Fibroblast of the conjunctiva (primary cell): ENCODE measurements at regions not wholly inside any gene's neighbourhood (a gene's known extent, or its start where the extent isn't known, plus 50 kb on each side); places are given as distances from the start of the nearest gene placed in this dataset.

ENCODE experiments used
- DNase-seq: peaks from one replicate; pipeline ENCODE4 v3.0.0-alpha.2; 2010; ENCODE audit warnings: low read depth

DNA sequence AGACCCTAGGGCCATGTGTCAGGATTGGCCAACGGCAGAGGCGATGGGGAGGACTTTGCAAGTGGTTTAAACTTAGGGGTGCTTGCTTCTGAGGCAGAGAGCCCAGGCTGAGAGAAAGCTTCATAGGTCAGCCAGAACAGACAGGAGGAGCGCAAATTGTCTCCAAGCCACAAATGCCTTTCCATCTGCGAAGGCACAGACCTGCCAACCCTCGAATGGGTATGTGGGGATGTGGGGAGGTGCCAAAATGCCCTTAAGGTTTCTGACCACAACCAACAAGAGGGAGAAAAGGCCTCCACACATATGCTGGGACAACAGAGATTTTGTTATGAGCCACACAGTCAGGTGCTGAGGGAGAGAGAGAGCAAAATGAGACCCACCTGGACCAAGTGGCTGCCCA lies 283.6 kb downstream of the CYP26B1 start:
- no peak for DNase-seq

DNA sequence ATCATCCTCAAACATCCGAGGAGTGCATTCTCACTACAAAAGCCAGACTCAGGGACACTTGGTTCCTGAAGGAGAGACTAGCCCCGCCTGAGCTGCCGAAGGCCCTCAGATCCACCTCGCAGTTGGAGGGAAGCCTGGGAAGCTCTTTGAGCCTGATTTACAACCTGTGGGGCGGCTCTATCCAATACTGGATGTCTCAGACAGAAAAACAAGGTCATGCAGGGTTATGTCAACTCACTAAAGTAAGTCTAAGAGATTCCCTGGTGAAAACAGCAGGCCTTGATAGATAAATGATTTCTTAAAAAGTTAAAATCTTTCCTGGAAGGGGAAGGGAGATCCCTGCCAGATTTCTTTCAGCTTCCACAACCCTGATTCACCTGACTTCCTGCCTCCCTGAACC lies 284.3 kb downstream of the CYP26B1 start:
- no peak for DNase-seq

DNA sequence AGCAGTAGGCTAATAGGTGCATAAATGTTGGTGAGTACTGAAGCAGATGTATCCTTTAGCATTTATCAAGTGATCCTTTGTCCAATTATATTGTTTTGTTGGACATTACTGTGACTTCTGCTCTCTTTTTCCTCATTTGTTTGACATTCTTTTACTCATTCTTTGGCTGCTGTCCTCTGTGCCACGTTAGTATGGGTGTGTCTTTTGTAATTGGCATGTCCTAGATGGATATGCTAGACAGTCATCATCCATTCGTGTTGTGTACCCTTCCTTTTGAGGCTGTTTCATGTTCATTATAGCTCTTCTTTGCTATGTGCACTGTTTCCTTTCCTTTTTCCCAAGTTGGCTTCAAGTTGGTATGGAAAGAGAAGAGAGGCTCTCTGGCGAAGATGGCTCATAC lies 284.7 kb downstream of the CYP26B1 start:
- DNase-seq: no peak

DNA sequence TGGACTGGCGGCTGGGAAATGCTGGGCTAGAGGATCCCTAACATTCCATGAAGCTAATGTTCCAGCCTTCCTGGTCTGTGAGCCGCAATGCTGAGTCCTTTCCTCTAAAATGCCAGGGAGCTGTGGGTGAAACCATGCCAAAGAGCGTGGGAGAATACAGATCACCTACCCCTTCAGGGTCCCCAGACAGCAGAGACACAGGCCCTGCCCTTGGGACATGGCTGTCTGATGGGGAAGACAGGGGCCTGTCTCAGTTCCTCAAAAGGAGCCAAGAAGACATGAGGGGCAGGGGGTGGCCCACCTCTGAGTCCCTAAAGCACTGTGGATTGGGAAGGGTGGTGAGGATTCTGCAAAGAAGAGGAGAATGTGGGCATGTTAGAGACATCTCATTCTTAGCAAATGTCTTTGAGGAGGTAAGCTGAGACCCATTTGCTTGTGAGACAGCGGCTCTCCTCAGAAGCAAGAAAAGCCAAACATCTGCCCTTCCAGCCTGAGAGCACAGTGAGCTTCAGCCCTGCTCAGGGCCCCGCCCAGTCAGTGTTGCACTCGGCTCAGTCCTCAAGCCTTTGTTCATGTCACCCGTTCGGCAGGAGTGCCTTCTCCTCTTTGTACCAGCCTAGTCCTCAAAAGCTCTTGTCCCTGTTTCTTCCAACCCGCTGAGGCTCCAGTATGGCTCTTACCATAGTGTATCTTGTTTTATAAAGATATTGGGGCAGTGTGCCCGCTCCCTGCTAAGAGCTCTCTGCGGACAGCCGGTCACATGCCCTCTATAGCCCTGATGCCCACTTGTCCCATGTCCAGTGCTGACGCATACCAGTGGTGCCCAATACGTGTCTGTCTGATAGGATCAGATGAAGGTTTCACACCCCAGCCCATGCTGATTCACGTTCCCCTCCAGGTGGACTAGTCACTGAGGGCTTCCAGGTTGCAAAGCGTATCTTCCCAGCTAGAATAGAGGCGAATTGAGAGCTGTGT lies 286.2 kb downstream of the CYP26B1 start:
- no peak for DNase-seq

DNA sequence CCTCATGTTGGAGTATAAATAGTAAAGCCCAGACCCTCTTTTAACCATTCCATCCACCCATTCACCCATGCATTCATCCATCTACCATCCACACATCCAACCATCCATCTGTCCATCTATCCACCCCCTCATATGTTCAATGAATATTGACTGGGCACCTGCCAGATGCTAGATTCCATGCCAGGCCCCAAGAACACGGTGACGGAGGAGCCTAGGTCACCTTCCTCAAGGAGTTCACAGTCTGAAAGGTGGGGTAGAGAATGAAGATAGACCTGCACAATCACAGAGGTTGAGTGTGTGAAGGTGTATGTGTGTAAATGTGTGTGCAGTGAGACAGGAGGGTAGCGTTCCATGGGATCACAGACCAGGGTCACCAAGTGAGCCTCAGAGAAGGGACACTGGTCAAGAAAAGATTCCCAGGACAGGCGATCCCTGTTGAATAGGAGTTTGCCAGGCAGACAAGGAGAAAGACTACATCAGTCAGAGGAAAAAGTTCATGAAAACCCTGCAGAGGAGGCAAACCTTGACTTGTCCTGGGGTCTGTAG lies 287.2 kb downstream of the CYP26B1 start:
- DNase-seq: no peak

DNA sequence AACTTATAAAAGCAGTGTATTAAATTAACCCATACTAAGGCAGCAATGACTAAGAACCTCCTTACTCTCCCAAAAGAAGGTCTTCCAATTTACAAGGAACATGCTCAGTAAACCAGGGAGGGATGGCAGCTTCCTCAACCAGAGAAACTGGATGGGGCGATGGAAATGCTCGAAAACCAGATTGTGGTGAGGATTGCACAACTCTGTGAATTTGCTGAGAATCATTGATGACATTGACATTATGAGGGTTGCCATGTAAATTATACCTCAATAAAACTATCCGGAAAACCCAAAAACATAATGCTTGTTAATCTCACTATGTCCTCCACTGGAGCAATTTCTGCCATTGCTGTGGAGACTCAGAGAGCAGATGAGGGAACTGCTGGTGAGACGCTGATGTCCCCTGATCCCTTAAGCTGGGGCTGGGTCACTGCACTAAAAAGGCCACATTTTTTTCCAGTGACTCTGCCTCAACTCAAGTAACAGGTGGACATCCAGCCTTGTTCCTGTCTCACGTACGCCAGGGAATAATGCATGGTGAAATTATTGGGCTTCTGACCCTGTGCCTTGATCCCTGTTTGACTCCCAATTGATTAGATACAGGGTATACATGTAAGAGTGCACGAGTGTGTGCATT lies 288.3 kb downstream of the CYP26B1 start:
- DNase-seq: no peak

DNA sequence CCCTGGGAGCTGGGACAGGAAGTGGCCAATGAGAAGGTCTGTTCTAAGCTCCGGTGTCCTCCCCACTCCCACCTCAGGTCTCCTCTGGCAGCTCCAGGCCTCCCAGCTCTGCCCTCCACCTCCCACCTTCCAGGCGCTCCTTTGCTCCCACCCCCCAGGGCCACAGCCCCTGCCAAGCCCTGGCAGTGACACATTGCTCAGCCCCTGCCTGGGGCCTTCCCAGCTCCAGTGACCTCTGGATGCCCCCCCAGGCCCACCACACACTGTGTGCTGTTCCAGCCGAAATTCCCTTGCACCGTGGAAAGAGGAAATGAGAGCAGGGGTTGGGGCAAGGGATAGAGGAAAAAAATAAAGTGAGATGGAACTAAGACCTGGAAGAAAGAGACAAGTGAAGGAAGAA lies 289.6 kb downstream of the CYP26B1 start:
- no peak for DNase-seq

DNA sequence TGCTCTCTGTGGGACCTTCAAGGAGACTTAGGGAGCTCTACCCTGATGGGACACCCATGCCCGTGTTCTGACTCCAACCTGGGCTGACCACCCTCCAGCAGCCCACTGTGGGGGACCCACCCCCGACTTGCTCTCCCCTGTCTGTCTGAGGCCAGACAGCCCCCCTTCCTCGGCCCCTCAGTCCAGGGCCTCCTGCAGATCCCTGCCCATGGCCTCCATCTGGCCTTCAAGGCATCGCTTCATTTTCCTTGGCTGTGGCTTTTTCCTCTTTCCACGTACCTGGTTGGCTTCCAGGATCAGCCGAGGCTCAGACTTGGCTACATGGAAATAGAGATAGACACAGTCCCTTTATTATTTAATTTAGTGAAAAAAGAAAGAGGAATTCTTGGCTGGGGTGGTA lies 290.0 kb downstream of the CYP26B1 start:
- no peak for DNase-seq

DNA sequence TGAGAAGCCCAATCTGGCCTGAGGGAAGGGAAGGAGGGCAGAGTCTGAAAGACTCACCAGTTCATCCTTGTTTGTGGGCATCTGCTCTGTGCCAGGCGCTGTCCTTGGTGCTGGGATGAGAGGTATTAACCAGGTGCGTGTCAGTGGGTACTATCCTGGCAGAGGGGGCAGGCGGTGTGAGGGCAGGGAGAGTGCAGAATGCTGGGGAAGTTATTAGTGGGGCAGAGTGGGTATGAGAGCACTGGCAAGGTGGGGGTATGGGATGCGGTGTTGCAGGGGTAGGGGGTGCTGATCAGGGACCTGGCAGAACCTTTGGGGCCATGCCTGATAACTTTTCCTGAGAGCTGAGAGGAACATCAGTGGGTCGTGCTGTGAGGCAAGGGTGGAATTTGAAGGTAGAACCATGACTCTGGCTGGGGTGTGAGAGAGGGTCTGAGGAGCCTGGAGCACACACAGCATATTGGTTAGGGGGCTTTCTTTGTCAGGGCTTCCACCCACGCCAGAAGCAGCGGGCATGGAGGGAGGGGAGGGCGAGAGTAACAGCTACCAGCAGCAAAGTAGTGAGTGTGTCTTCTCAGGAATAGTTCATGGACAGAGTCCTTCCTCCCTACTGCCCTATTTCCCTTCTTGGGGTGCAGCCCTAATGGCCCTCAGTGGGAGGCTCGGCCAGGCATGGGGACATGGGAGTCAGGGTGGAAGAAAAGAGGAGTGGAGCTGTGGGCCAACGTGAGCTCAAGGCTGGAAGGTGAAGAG lies 290.7 kb downstream of the CYP26B1 start:
- no peak for DNase-seq

DNA sequence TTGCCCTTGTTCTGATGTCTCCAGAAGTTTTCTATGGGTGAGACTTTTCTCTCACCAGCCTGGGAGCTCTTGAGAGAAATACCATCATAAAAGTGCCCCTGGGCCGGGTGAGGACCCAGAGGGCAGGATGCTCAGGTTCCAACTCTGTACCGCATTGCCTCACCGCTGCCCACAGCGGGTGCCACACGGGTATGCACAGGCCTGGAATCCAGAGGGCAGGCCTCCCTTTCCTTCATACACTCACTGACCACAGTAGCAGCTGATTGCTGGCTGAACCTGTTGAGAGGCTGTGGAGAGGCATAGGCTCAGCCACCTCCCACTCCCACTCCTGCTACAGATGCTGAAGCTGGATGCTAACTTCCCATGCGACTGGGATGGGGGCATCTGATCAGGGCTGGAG lies 293.8 kb downstream of the CYP26B1 start:
- no peak for DNase-seq

DNA sequence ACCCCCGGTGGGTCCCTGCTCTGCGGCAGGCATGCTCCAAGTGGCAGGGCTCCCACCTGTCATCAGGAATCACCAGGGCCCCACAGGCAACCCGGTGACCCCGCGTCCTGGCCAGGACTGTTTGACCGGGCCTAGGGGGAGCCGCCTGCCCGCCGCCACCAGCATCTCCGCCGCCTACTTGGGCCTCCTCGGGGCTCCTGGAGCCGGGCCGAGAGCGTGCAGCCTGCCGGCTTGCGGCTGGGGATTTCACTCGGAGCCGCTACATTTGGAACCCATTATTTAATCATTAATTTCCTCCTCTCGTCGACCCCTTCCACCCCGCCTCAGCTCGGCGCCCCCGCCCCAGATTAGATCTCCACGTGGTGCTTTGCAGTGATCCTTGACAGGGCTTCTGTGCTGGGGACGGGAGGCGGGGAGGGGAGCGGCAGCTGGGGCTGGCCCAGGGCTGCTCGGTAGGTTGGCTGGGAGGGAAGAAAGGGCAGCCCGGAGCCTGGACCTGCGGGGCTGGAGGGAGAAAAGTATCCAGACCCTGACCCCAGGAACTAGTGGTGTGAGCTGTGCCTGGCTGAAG lies 295.4 kb downstream of the CYP26B1 start:
- no peak for DNase-seq

DNA sequence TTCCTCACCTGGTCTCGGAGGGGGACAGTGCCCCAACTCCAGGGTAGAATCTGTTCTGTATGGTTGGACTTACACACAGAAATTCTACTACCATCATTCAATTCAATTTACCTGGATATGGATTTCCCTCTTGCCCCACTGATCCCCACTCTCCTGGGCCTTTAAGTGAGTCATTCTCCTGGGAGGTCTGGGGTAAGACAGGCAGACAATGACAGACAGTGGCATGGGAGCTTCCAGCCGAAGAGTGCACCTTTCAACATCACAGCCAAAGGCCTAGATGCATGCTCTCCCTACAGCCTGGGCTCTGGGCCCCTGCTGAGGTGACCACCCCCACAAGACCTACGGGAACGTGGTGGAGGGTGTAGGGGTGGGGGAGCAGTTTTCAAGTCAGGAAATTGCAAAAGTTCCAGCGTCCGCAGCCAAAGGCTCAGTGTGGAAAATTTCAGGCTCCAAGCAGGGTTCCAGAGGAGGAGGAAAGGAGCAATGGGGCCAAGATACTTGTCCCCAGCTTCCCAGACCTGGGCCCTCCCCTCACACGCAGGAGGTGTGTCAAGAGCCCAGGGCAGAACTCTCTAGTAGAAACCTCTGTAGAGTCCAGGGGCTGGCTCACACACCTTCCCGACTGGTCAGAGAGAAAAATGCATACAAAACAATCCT lies 296.4 kb downstream of the CYP26B1 start:
- DNase-seq: no peak

DNA sequence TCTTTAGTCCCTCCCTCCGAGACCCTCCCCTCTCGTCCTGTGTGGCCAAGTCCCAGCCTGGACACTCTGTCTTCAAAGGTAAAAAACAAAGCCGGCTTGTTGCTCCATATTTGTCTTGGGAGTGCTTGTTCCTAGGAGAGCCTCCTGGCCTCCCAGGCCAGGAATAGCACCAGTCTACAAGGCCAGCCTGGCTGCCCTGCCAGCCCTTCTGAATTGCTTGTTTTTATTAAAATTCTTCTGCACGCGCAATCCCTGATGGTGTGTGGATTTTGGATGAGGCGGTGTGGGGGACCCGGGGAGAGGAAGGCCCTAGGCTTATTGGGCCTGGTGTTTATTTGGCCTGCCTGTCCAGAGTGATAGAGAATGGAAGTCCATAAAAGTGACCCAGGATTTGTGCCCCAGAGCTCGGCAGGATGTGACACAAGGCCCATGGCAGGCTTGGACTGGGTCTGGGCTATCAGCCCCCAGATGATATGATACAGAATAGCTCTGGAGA lies 297.3 kb downstream of the CYP26B1 start:
- DNase-seq: no peak

DNA sequence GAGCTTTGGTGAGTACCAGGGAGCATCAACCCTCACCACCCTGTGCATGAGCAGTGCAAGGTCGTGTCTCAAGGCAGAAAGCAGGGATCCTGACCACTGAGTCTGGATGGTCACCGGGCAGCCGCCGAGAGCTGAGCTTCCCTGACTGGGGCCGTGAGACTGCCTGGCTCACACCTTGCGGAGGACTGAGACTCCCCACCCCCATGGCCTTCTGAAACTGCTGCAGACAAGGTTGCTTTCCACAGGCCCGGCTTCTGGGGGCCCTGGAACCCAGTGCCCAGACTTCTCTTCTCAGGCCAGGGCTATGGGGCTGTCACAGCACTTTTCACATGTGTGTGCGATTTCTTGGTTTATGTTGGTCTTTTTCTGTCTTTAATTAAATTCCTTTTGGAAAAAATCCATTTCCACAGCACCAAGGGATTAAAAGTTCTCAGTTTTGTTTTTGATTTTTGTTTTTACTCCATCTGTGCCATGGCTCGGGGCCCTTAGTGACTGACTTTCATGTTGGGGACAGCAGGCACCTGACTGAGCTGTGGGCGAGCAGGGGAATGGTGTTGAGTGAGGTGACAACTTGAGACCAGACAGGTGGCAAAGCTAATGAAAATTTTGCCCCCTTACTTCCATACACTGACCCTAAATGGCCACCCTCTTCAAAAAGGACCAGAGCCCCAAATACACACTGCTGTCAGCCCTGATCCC lies 297.9 kb downstream of the CYP26B1 start:
- no peak for DNase-seq

DNA sequence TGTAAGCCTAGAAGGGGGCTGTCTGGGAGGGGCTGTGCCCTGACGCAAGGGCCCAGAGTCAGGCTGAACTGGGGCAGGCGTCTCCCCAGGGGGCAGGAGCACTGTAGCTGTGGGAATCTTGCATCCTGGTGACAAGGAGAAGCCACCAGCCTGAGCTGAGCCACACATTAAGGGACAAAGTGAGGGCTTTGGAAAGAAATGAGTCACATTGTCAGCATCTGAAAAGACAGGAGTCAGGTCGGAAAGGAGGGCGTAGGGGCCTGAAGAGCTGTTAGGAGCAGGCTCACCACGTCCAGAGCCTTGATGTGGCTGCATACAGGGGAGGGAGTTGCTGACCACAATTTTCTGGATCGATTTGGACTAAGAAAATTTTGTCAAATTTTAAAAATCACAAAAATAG lies 298.6 kb downstream of the CYP26B1 start:
- no peak for DNase-seq

DNA sequence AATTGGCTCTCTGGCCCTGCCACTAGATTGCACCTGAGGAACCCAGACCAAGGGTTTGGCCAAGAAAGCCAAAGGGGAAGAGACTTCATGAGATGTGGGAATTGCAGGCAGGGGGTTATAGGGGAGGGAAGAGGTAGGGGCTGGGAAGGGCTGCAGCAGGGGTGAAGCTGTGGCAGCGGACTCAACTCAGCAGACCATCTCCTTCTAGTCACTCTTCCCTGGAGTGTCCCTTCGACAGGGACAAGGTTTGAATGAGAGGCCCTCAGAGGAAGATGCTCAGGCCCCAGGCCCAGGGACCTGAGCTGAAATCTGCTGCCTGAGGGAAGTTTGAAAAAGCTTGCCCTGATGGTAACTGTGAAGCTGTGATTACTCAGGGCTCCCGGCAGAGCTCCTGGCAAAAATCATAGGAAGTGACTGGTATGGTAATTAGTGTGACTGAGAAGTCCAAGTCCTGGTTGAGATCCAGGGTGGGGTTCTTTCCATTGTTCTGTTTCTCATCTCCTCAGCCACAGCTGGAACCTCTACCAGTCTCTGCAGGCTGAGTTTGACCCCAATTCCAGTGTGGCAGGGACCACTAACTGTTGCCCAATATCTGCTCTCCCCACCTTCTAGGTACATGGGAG lies 300.9 kb downstream of the CYP26B1 start:
- no peak for DNase-seq

DNA sequence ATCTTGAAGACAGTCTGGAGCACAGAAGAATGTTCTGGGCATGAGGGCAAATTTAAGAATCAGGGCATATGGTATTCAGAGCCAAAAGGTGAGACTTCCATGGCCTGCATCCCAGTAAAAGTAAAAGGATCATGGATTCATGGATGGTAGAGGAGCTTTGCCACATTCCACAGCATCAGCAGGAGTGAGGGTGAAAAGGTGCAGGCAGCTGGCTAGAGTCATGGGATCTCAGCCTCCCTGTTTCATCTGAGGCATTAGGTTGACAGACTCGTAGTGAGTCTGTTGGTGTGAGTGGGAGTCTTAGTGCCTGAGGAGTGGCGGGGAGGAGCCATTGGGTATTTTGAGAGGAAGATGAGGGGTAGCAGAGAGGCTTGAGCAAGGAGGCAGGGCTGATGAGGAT lies 301.6 kb downstream of the CYP26B1 start:
- DNase-seq: no peak

DNA sequence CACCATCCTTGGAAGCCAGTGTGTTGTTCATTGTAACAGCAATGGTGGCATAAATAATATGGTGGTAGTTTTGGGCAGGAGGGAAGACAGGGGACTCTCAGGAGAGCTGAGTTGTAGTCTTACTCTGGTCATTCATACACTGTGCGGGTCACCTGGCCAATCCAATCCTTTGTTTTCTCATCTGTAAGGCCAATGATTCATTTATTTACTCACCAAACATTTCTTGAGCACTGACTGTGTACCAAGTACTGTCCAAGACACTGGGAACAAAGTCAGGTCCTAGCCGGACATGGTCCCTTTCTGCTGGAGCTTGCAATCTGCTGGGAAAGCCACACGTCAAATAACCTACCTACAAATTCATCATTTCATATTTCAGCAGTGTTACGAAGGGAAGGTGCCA lies 302.7 kb downstream of the CYP26B1 start:
- DNase-seq: no peak

DNA sequence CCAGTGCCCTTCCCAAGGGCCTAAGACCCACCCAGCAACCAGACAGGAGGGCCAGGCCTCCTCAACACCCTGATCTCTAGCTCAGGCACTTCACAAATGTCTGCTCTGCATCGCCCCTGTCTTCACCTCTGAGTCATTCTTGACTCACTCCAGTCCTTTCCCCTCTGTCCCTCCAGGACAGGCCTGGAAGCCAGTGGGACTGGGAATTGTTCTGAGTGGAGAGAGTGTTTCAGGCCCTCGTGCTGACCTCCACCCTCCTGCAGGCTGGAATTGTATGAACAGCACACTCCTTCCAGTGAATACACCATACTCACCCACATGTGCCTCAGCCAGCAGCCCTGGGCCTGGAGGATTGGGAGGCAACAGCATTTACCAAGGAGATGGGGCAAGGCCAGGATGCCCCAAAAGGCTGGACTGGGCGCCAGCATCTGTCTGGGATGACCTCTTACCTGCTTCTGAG lies 304.2 kb downstream of the CYP26B1 start:
- no peak for DNase-seq

DNA sequence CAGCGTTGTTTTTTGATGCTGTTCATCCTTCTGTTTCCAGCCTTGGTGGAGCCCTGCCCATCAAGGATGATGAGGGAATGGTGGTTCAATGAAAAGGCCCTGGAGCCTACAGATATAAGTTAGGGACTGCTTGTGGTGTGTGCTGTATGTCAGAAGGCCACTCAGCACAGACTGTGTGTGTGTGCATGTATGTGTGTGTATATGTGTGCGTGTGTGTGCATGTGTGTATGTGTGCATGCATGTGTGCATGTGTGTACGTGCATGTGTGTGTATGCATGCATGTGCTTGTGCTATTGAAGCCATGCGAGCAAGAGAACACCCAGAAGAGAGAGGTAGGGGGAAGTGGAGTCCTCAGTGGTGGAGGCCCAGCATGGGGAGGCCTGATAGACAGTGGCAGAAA lies 304.9 kb downstream of the CYP26B1 start:
- DNase-seq: no peak
